Muscle of arm (tissue), 1 donor: ENCODE measurements at regions not wholly inside any gene's neighbourhood (a gene's known extent, or its start where the extent isn't known, plus 50 kb on each side); places are given as distances from the start of the nearest gene placed in this dataset.
"Not testable (repeated sequence)": the region's sequence is repeated elsewhere in the genome, so short reads cannot be mapped to it uniquely, and the experiment has no call there.

Source experiments
- DNase-seq: peaks from one replicate; pipeline ENCODE4 v3.0.0-alpha.2; 2013

DNA sequence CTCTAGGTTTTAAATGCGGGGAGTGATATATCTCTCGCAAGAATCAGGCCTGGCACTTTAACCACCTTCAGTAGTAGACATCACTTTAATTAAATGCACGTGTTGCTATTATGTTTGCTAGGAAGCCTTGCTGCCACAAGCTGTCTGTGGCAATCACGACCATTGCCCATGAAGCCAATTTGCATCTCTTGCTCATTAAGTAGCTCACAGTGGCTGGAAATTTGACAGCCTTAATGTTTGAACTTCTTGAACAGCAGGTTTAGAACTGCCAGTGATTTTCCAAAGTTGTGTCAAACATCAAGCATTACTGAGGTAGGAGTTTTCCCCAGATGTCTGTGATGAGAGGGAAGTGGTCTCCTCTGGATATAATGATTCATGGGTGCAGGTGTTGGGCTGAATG lies 642.3 kb upstream of the CPEB2 start:
- DNase-seq: no peak

DNA sequence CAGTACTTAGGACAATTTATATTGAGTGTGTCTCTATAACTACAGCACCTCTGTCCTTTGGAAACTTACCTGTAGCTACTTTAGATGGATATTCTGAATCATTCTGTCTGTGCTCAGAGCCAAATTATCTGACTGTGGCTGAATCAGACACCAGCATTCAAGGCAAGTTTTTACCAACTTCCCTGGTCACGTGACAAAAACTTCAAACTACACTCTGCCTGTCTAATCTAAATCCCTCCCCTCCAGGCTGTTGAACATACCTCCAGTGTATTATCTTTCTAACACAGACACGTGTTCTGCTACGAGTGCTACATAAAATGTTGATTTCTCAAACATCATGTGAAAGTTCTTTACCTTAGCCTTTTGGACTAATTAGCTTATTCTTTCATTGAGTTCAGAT lies 641.2 kb upstream of the CPEB2 start:
- DNase-seq: no peak

DNA sequence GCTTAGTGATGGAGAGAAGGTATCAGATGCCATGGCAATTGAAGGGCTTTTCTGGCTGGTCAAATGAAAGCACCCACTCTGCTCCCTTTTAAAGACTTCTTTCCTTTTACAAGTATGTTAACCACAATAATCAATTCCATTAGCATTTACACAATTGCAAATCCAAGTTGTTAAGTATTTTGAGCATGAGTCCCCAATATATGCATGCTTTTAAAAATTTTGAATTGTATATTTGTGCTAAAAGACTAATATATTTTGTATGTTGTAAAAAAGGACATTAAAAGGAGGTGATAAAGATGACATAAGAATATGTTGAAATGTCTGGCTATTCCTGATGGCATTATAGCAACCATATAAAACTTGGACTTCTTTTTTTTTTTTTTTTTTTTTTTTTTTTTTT lies 639.9 kb upstream of the CPEB2 start:
- DNase-seq: no peak

DNA sequence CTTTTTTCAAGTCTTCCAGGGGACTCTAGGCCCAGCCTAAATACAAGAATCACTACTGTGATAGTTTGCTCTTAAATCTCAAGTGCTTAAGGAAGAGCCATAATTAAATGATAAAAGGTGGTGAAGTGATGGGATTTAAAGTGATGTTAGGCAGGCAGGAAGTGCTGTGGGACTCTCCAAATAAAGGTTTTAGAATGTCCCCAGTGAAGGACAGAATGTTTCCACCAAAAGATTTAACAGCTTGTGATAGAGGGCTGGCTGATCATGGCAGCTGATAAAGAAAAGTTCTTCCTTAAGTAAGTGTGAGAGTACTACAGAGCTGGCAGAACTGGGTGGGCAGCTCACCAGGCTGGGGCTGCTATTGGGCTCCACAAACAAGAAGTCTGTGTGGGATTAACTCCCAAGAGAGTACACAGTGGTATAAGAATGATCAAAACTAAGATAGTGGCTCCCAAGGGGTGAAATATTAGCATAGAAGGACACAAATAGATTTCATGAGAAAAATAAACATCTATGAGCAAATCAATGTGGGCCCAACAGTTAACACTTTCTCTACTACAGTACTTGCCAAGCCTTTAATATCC lies 637.2 kb upstream of the CPEB2 start:
- no peak for DNase-seq

DNA sequence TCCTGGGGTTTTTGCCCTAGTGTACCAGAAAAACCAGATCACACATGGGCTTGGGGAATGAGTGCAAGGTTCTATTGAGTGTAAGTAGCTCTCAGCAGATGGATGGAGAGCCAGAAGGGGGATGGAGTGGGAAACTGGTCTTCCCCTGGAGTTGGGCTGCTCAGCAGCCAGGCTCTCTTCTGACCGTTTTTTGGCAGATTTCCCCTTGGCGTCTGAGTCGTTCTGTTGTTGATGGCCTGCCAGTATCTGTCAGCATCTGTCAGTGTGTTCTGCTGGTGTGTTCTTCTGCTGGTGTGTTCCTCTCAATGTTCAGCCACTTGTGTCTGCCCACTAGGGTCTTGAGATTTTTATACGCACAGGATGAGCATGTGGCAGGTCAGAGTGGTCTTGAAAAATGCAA lies 633.9 kb upstream of the CPEB2 start:
- DNase-seq: no peak

DNA sequence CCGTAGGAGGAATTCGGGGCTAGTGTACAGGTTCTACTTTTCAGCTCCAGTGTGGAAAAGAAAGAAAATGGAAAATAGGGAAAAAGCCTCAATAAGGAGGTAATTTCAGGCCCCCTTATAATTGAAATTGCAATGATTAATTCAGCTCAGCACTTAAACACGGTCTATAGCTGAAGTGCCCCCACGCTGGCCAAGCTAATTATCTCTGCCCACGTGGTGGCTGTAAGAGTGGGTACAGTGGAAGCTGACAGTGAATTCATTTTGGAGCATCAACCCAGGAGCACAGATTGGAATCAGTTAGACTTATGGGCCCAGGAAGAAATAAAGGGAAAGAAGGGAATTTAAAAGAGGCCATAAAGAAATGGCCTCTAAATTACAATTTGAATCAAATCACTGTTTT lies 631.1 kb upstream of the CPEB2 start:
- DNase-seq: no peak

DNA sequence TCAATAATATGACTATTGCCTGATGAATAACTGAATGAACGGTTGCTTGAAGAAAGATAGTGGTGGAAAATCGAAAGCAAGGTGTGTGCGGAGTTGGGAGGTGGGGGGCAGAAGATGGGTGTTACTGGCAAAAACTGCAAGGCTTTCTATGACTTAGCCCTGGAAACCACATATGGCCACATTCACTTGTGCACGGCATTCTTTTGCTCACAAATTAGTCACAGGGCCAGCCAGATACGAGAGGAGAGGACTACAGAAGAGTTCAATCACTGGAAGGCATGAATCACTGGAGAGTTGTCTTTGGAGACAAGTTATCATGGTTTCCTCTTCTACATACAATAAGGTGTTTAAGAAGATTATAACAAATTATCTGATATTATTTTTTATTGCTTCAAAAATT lies 626.5 kb upstream of the CPEB2 start:
- DNase-seq: no peak

DNA sequence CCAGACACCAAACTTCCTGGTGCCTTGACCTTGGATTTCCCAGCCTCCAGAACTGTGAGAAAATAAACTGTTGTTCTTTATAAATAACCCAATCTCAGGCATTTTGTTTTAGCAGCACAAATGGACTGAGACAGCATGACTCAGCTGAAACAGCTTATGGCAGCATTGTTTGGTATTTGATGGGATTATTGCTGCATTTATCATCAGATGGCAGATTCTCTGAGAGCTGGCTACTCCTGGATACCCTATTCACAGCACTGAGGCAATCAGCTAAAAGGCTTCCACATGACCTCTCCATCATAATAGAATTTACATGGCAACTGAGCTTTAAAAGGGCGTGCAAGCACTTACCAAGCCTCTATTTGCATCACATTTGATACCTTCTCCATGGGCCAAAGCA lies 623.1 kb upstream of the CPEB2 start:
- no peak for DNase-seq

DNA sequence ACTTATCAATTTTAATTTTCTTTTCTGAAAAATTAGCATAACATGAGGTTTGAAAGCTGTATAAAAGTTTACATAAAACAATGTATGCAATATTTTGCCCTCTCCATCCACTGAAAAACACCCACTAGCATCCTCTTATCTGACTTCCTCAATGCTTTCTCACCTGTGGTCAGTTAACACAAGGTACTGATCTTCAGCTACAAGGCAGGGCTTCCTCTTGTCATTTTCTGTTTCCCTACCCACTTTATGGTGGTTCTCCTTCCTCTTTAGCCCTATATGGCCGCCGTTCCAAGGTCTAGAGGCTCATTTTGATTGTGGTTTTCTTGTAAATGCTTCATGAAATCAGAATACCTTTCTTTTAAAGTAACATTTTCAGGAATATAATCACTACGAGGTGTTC lies 618.6 kb upstream of the CPEB2 start:
- no peak for DNase-seq

DNA sequence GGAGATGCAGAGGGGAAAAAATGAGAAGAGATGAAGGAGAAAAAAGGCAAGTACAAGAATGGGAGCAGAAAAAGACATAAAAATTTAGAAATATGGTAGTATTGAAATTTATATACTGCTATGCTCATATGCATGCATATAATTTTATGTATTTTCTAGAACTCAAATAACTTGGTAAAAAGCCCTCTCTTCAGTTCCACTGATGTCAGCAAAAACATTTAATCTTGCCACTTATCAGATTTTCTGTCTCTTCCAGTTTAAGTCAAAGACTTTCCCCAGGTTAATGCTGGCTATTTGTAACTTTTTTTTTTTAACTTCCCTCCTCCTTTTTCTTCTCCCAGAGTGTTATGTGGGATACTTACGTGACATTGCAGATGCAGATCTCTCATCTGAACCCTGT lies 617.5 kb upstream of the CPEB2 start:
- no peak for DNase-seq

DNA sequence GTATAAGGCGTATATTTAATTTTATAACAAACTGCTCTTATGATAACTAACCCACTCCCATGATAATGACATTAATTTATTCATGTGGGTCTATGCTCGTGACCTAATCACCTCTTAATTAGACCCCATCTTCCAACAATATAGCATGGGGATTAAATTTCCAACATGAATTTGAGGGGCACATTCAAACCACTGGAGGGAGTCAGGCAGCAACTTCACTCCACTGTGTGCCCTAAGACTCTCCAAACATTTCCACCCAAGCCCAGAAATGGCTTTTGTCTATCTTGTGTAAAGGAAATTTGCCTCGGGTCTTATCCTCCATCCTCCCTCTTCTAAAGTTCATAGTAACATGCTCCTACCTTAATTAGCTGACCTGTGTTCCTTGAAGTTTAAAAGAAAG lies 616.1 kb upstream of the CPEB2 start:
- no peak for DNase-seq

DNA sequence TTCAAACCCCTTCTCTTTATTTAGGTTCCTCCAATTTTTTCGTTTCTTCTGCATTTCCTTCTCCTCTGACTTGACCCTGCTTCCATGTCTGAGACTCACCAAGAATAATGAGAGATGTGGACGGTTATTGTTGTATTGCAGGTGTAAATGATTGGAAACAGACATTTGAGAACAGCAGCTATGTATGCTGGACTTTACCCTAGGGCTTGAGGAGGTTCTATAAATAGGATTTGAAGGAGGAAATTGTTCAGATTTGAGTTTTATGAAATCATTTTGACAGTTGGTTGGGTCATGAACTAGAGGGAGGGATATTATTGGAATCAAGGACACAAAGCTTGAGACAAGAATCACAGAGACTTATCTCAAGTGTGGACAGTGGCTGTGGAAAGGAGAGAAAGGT lies 614.6 kb upstream of the CPEB2 start:
- DNase-seq: no peak

DNA sequence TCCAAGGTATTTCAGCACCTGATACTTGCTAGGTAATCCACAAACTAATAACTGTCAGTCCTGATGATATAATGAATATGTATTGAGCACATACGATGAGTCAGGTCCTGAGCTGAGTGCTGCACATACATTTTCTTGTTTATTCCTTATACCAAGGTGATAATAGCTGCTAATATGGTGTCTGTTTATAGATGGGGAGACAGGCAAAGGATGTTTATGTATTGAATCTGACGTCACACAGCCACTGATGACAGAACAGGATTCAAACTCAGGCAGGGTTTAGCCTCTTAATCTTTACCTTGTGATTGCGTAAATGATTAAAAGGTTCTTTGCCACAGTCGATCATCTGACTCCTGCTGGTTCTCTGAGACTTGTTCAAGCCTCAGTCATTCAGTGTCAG lies 609.9 kb upstream of the CPEB2 start:
- no peak for DNase-seq

DNA sequence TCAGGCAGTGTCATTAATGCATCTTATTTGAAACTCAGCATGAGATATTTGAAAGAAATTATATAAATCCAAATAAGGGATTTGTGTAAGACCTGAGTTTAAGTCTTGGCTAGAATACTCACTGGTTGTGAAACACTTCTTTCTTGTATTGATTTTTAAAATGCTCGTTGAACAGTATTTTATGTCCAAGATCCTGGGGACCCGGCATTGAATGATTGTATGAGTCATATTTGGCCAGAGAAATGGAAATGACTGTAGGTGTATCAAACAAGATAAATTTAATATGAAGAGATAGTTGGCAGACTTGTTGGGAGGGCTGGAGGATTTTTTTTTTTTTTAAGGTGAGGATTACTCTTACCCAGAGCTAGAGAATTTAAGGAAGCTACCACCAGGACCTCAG lies 606.1 kb upstream of the CPEB2 start:
- DNase-seq: no peak

DNA sequence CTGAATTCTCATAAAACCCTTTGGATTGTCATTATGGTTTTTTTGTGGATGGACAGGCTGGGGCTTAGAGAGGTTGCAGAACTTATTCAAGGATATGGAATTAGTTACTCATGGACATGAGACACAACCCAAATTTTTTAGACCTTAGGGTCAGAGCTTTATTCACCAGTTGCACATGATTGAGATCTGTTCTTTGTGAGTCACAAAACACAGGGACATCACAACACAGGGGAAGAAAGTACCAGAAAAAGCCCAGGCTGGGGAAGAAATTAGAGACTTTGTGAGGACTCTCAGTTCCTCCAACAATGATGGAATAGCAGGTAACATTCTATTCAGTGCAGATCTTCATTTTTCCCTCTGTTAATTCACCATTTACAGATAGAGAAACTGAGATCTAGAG lies 602.4 kb upstream of the CPEB2 start:
- no peak for DNase-seq

DNA sequence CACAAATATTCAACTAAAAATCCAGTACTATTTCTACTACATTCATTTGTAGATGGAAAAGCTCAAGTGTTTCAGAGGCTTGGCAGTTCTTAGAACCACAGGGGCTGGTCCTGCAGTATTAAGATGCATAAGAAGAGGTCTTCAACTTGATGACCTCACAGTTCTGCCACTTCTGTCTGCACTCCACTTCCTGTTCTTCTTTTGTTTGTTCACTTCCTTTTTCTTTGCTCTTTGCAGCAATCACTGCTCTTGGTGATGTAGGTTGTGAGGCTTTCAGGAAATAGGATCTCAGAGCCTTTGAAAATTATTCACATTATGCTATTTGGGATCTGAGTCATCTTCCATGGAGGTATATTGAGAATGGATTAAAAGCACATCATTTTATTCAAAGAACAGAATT lies 602.0 kb upstream of the CPEB2 start:
- DNase-seq: no peak

DNA sequence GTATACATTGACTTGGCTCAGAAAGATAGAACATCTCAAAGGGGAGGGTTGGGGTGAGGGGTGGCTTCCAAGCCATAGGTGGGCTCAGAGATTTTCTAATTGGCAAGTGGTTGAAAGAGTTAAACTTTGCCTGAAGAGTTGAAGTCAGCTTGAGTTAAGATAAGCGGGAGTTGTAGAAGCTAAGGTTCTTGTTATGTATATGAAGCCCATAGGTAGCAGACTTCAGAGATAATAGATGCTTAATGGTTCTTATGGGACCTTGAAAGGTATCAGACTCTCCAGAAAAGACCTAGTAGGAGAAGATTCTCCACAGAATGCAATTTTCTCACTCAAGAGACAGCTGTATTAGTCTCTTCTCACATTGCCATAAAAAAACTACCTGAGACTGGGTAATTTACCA lies 599.1 kb upstream of the CPEB2 start:
- DNase-seq: no peak

DNA sequence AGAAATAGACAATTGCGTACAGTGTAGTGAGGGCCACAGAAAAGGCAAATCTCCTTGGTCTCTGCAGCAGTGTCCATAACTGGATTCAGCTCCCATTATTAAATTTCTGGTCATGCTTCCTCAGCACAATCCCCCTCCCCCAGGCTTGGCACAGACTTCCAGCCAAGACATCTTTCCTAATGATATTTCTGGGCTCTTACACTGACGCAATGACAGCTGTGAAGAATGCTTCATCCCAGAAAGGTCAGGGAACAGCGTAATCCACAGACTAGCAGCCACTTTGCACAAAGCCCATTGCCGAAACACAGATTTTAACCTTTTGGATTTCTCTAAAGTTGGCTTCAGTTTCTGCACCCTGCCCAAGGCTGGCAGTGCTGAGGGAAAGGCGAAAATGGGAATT lies 597.6 kb upstream of the CPEB2 start:
- DNase-seq: no peak

DNA sequence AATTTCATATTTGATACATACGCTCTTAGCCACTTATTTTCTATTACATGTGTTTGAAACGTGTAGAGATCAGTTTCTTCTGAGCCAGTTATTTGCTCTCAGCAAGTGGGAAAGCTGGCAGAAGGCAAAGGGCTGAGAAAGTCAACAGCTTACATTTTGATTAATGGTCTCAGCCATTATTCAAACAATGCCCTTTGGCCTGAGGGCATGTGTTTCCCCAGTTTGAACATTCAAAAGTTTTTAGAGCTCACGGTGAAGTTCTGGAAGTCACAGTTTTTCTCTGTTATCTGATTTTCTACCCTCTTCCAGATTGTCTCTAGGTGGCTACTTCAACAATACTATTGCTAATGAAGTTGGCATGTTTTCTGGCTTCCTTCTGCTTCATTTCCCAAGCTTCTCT lies 591.8 kb upstream of the CPEB2 start:
- DNase-seq: no peak

DNA sequence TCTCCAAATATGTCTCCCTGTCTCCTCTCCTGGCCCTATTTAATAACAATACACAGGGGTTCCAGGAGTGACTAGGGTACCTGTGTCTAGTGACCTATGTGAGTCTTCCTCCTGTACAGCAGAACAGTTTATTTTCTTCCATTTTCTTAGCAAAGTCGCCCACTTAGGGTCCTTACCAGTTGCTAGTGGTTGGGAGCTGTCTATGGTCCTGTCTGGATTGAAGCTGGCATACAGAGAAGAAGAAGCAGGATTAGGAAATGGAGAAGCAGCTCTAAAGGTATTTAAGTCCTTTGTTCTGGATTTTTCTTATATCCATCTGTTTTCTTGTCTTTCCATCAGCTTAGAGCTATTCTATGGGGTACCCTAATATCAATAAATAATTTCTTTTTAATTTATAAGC lies 587.1 kb upstream of the CPEB2 start:
- peak; percentile 7 for DNase-seq

DNA sequence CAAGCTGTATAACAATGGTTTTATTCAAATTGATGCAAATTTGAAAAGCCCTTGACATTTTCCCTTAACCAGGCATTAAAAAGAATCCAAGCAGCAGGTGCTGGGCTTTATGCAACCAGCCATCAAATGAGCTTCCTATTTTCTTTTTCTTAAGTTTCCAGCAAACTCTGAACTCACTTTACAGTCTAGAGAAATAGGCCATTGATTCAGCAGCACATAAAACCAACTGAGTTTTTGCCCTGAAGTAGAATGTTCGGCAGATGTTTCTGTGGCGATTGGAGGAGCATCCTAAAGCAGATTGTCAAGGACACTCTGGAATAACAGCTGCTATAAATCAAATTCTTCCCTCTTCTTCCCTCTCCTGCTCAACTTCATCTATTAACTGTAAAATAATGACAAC lies 582.8 kb upstream of the CPEB2 start:
- no peak for DNase-seq

DNA sequence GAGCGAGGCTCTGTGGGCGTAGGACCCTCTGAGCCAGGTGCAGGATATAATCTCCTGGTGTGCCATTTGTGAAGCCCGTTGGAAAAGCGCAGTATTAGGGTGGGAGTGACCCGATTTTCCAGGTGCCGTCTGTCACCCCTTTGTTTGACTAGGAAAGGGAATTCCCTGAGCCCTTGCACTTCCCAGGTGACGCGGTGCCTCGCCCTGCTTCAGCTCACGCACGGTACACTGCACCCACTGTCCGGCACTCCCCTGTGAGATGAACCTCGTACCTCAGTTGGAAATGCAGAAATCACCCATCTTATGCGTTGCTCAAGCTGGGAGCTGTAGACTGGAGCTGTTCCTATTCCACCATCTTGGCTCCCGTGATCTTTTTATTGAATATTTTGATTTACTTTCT lies 576.0 kb upstream of the CPEB2 start:
- DNase-seq: not testable (repeated sequence)

DNA sequence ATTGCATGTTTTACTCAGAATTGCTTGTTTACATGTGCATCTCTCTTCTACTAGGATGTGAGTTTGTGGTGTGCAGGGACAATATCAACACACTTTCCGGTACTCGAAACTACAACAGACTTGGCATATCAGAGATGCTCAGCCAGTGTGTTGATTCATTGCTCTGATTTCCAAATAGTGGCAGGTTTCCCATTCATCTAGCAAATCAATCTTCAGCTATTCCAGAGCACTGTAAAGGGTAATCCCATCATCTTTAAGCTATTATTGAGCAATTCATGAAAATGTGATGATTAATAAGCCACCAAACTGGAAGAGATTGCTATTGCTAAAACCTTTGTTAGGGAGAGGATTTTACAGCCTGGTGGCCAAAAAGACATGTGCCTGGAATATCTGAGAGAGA lies 574.2 kb upstream of the CPEB2 start:
- DNase-seq: no peak

DNA sequence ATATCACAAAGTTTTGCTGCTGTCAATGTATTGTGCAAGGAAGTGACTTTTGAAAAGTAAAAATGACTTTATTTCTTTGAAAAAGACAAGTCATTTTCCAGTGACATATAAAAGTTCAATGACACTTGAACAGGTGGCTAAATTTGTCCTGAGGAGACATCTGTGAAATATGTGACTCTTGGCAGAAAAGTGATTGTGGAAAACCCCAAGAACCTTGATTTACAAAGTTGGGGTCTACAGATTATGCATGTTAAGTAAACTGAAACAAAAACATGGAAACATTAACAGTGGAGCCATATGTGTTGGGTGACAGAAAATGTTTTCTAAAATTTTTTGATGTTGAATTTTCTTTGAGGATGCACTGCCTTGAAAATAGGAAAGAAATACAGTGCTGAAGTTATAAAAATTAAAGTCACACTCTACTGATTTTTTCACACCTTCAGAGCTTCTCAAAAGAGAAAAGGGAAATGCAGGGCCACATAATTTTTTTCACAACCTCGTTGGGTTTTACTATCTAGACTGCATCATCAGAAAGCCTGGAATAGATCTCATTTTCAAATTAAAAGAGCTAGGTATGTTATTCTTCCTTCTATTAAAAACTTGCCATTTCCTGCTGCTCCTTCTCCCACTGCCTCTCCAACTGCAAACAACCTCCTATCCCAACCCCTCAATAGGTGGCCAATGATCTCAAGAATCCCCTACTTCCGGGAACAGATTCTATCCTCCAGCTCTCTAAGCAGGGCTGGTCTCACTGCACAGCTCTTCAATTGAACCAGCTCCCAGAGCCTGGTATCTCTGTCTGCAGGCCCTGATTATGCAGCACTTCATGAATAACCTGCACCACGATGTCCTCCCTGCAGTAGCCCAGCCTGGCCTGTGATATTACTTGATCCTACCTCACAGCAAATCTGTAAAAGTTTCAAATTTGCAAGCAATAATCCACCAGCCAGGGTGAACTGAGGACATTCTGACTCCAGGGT lies 570.8 kb upstream of the CPEB2 start:
- DNase-seq: no peak
